ENCODE measurements at regions not wholly inside any gene's neighbourhood (a gene's known extent, or its start where the extent isn't known, plus 50 kb on each side); places are given as distances from the start of the nearest gene placed in this dataset.

DNA sequence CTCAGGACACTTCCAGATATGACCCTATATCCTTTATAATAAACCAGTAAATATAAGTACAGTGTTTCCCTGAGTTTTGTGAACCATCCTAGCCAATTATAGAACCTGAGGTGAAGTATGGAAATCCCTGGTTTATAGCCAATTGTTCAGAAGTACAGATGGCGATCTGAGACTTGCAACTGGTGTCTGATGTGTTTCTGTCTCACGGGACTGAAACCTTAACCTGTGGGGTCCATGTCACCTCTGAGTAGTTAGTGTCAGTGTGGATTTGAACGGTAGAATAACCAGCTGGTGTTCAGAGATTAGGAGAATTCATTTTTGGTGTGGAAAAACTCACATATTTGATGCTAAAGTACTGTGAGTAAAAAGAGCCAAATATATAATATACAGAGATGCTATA lies 606.6 kb downstream of the MAFB start:
- DNase-seq (ENCODE audit: low spot score), result no peak
- peaks cover 6% of the 10 kb centered on the region for H3K9me3 Mint-ChIP-seq (ENCODE audit: low read depth)
- no peaks in the 10 kb centered on the region for H3K4me1 Mint-ChIP-seq (ENCODE audit: low read depth)
- no peaks in the 10 kb centered on the region for H3K36me3 Mint-ChIP-seq (ENCODE audit: low read depth)
- no peak overlapping the region for H3K27ac Mint-ChIP-seq (ENCODE audit: unreplicated experiment)
- H3K27me3 Mint-ChIP-seq (ENCODE audit: low read depth), result peaks cover 13% of the 10 kb centered on the region
- H3K4me3 Mint-ChIP-seq (ENCODE audit: unreplicated experiment), result no peak overlapping the region
- TF ChIP-seq, protein P1, sequence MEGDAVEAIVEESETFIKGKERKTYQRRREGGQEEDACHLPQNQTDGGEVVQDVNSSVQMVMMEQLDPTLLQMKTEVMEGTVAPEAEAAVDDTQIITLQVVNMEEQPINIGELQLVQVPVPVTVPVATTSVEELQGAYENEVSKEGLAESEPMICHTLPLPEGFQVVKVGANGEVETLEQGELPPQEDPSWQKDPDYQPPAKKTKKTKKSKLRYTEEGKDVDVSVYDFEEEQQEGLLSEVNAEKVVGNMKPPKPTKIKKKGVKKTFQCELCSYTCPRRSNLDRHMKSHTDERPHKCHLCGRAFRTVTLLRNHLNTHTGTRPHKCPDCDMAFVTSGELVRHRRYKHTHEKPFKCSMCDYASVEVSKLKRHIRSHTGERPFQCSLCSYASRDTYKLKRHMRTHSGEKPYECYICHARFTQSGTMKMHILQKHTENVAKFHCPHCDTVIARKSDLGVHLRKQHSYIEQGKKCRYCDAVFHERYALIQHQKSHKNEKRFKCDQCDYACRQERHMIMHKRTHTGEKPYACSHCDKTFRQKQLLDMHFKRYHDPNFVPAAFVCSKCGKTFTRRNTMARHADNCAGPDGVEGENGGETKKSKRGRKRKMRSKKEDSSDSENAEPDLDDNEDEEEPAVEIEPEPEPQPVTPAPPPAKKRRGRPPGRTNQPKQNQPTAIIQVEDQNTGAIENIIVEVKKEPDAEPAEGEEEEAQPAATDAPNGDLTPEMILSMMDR (IDR thresholded peaks at IDR 0.05), result no peak

DNA sequence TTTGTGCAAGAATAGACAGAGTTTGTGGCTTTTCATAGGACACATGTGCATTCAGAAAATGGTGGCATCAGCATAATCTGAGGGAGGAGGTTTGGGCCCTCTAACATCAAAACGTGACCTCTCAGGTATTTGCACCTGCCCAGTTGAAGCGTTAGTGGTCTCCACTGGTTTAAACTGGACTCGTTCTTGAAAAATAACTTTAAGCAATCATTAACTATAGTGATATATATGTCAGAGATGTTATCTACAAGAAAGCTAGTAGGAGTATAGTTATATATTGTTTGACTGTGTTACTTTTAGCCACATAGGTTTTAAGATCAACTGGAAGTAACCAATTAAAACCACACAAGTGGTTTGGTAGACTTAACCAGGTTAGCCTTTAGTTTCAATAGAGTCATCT lies 607.4 kb downstream of the MAFB start:
- H3K4me1 Mint-ChIP-seq (ENCODE audit: low read depth), result no peaks in the 10 kb centered on the region

DNA sequence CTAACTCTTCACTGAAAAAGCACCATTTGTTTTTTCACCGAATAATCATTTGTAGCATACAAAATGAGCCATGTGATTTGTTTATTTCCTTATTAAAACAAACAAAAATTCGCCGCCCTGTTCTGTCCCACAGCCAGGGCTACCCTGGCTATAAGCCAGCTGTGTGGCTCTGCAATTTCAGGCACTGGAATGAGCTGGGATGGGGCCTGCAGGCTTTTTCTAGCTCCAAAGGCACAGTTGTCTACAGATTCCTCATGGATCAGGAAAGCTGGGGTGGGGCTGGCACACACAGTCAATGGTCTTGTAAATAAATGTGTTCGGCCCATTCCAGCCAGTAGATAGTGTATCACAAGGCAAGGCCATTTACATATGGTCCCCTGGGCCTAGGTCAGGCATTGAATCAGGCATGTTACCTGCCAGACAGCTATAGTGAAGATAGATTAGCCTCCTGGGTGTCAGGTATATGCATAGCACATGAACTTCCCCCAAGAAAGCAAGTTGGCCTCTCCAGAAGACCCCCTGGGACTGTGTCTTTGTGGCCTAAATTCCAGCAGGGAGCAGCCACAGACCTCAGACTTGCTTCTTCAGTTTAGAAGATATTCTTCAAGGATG lies 608.9 kb downstream of the MAFB start:
- Mint-ChIP-seq H3K36me3 (ENCODE audit: low read depth) (no peaks in the 10 kb centered on the region), H3K9me3 (ENCODE audit: low read depth) (peaks cover 7% of the 10 kb centered on the region), H3K4me3 (ENCODE audit: unreplicated experiment) (no peak overlapping the region), H3K27ac (ENCODE audit: unreplicated experiment) (no peak overlapping the region), H3K4me1 (ENCODE audit: low read depth) (no peaks in the 10 kb centered on the region), H3K27me3 (ENCODE audit: low read depth) (peaks cover 24% of the 10 kb centered on the region)
- DNase-seq (ENCODE audit: low spot score), result no peak
- TF ChIP-seq, protein P1 (IDR thresholded peaks at IDR 0.05), result no peak

More for the DNA sequence above, 607.4 kb downstream of the MAFB start:
- peaks cover 7% of the 10 kb centered on the region for H3K9me3 Mint-ChIP-seq (ENCODE audit: low read depth)
- no peak overlapping the region for H3K27ac Mint-ChIP-seq (ENCODE audit: unreplicated experiment)
- no peak for DNase-seq (ENCODE audit: low spot score)
- peaks cover 18% of the 10 kb centered on the region for H3K27me3 Mint-ChIP-seq (ENCODE audit: low read depth)
- no peaks in the 10 kb centered on the region for H3K36me3 Mint-ChIP-seq (ENCODE audit: low read depth)
- H3K4me3 Mint-ChIP-seq (ENCODE audit: unreplicated experiment), result no peak overlapping the region
- TF ChIP-seq, protein P1 (IDR thresholded peaks at IDR 0.05), result no peak

DNA sequence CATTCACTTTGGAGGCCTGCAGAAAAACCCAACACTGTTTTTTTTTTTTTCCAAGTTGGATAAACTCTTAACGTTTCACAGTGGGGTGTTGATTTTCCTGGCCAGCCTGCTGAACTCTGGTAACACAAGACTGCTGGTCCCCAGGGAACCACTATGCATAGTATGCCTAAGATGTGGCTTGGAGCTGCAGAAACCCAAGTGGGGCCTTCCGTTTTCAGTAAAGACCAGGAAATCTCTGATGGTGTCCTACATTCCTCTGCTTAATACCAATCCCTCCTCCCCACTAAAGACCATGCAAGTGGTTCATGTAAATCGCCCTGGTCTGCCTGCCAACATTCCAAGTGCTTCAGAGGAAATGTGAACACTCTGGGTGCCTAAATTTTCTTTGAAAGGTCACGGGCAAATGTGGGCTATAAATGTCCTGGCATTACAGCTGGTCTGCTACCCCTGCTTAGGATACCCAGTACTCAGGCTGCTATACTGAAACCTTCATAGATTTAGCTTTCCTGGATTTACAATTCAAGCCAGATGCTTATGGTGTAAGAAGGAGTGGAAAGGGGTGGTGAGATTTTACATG lies 615.4 kb downstream of the MAFB start:
- DNase-seq (ENCODE audit: low spot score), result no peak
- TF ChIP-seq, protein P1 (IDR thresholded peaks at IDR 0.05), result no peak
- Mint-ChIP-seq H3K9me3 (ENCODE audit: low read depth) (peaks cover 23% of the 10 kb centered on the region), H3K4me1 (ENCODE audit: low read depth) (peaks cover 10% of the 10 kb centered on the region), H3K27me3 (ENCODE audit: low read depth) (peaks cover 33% of the 10 kb centered on the region), H3K27ac (ENCODE audit: unreplicated experiment) (no peak overlapping the region), H3K36me3 (ENCODE audit: low read depth) (peaks cover 8% of the 10 kb centered on the region), H3K4me3 (ENCODE audit: unreplicated experiment) (no peak overlapping the region)

DNA sequence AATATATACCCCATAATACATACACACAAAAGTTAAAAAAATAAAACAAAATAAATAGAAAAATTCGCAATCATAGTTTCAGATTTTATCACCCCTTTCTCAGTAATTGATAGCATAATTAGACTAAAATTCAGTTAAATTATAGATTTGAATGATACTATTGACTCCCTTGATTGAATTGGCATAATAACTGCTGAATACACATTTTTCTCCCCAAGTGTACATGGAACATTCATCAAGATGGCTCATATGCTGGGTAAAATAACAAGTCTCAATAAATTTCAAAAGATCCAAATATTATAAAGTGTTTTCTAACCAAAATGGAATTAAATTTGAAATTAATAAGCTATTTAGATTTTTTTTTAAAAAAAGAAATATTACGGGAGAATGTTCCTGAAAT lies 616.1 kb downstream of the MAFB start:
- peaks cover 30% of the 10 kb centered on the region for H3K9me3 Mint-ChIP-seq (ENCODE audit: low read depth)
- H3K36me3 Mint-ChIP-seq (ENCODE audit: low read depth), result peaks cover 10% of the 10 kb centered on the region
- H3K27me3 Mint-ChIP-seq (ENCODE audit: low read depth), result peaks cover 33% of the 10 kb centered on the region
- peaks cover 10% of the 10 kb centered on the region for H3K4me1 Mint-ChIP-seq (ENCODE audit: low read depth)
- H3K27ac Mint-ChIP-seq (ENCODE audit: unreplicated experiment), result no peak overlapping the region
- TF ChIP-seq, protein P1 (IDR thresholded peaks at IDR 0.05), result no peak
- DNase-seq (ENCODE audit: low spot score), result no peak
- no peak overlapping the region for H3K4me3 Mint-ChIP-seq (ENCODE audit: unreplicated experiment)

Data from chondrocyte (in vitro differentiated cells).